Germinal center (tissue), 1 donor: ENCODE measurements at regions not wholly inside any gene's neighbourhood (a gene's known extent, or its start where the extent isn't known, plus 50 kb on each side); places are given as distances from the start of the nearest gene placed in this dataset.

Source experiments
- DNase-seq: peaks from one replicate; pipeline ENCODE4 v3.0.0; 2012; ENCODE audit warnings: mixed read lengths, low spot score

DNA sequence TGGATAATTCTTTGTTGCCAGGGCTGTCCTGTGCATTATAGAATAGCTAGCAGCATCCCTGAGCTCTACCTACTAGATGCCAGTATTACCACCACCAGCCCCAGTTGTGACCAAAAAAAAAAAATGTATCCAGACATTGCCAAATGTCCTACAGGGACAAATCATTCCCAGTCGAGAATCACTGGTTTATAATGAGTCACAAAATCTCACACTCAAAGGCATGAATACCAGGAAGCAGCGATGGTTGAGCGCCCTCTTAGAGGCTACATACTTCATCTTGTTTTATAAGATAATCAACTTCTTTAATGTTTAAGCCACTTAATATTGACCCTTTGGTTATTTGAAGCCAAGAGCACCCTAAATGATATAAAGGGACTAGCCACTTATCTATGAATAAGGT is 297.3 kb downstream of the DHX15 start:
- no peak for DNase-seq

- no peak for DNase-seq
Observed at GRCh38 chr4:24285759-24286158, 298.6 kb downstream of the DHX15 start.

DNA sequence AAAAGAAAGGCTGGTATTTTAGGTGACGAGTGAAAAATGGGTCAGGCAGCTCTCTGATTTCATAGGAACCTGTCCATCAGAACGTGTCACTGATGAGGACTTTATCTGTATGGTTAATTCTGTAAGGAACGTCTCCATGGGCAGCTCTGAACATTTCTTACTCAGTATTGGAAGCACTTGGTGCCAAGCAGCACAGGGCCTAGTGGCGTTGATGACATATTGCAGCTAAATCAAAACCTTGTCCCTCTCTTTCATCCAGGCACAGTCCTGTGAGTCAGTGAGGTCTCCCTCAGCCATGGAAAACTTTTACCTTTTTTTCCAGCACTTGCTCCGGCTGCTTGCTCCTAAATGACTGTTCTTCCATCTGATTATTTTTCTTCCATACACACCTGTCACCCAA is 301.9 kb downstream of the DHX15 start:
- no peak for DNase-seq

GRCh38 chr4:24279911-24280375 is 304.4 kb downstream of the DHX15 start:
- no peak for DNase-seq

DNA sequence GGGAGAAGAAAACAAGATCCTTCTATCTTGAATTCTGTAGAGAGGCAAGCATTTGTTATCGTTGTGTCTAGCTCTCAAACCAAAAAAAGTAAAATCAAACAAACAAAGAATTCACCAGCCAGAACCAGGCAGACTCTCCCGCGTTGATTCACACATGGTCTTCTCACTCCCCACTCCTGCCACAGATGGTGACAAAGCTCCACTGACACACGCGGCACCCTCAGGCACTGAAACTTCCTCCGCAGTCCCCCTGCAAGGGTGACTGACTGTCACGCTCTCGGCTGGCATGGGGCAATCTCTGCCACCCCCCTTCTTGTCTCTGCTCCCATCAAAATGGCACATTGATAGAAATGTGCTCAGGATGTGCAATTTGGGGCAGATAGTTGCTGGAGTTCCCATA is 304.9 kb downstream of the DHX15 start:
- DNase-seq = no peak

- no peak for DNase-seq
Observed at GRCh38 chr4:24278693-24279092, 305.7 kb downstream of the DHX15 start.

DNA sequence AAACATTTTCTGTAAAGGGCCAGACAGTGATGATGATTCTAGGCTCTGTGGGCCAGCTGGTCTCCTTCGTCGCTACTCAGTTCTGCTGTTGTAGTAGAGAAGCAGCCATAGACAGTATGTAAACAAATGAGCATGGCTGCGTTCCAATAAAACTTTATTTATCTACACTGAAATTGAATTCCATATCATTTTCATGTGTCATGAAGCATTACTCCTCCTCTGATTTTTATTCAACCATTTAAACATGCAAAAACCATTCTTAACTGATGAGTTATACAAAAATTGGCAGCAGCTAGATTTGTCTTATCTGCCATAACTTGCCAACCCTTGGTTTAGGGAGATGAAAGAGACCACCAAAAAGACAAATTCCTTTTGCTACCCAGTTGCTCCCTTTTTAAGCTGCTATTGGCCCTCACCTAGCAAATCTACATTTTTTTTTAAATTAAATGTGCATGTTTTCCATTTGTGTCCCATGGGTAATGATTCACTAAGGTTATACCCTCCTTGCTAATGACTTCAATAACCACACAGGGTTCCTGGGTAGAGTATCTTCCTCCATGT is 309.9 kb downstream of the DHX15 start:
- DNase-seq = no peak

GRCh38 chr4:24273136-24273535 is 311.2 kb downstream of the DHX15 start:
- DNase-seq = no peak

- DNase-seq = no peak
Observed at GRCh38 chr4:24266951-24267722, 317.2 kb downstream of the DHX15 start.

- DNase-seq = no peak
Observed at GRCh38 chr4:24265989-24266388, 318.4 kb downstream of the DHX15 start.

- no peak for DNase-seq
Observed at GRCh38 chr4:24262616-24263015, 321.7 kb downstream of the DHX15 start.

DNA sequence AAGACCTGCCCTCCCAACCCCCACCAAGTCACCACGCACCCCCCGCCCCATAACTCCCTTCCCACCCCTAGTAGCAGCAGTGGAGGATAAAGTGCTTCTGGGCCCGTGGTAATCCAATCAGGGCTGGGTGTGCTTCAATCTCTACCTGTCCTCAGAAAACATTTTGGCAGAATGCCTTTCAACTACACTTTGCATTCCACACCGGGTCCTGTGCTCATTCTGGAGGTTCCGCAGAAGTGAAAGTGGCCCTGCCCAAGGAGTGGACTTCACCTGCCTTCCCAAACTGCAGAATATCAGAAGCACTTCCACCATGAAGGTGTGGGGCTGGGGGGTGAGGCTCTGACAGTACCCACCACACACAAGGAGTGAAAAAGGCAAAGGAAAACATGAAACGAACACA is 322.3 kb downstream of the DHX15 start:
- no peak for DNase-seq

- no peak for DNase-seq
Observed at GRCh38 chr4:24260923-24261564, 323.3 kb downstream of the DHX15 start.

GRCh38 chr4:24260133-24260715 is 324.1 kb downstream of the DHX15 start:
- no peak for DNase-seq

DNA sequence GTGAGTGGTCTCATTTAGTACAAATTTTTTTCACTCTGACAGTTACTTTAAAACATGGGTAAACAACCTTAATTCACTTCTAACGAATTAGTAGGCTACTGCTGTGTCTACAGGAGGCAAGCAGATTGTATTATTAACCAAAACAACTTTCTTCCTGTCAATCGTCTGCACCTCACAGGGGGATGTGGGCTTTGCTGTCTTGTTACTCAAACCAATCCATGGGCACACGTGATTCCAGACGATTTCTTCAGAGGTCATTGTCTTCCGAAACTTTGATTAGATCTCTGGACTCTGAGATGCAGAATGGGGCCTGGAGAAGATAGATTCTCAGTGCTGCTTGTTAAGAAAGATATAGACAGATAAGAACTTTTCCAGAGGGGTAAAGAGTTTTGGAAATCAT is 327.8 kb downstream of the DHX15 start:
- DNase-seq = no peak

GRCh38 chr4:24256066-24256465 is 328.3 kb downstream of the DHX15 start:
- DNase-seq = no peak

DNA sequence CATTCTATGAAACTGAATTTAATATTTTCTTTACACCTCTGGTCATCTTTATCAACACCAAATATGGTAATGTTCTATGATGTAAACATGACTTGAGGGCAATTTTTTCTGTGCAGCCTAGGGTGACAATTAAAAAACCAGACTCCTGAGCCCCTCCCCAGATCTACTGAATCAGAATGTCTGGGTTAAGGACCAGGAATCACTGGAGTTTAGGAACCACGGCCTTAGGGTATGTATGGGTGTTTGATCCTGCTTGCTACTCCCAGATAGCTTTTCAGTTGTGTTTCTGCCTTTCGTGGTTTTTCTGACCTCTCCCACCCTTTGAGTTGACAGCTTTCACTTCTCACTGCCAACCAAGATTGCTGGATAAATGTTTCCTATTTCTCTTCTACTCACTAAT is 332.2 kb downstream of the DHX15 start:
- no peak for DNase-seq

GRCh38 chr4:24251589-24251988 is 332.8 kb downstream of the DHX15 start:
- no peak for DNase-seq

GRCh38 chr4:24249972-24250371 is 334.4 kb downstream of the DHX15 start:
- DNase-seq = no peak

- no peak for DNase-seq
Observed at GRCh38 chr4:24248674-24249630, 335.4 kb downstream of the DHX15 start.

- DNase-seq = no peak
Observed at GRCh38 chr4:24245491-24245820, 338.9 kb downstream of the DHX15 start.
